ENCODE measurements at regions not wholly inside any gene's neighbourhood (a gene's known extent, or its start where the extent isn't known, plus 50 kb on each side); places are given as distances from the start of the nearest gene placed in this dataset.

DNA sequence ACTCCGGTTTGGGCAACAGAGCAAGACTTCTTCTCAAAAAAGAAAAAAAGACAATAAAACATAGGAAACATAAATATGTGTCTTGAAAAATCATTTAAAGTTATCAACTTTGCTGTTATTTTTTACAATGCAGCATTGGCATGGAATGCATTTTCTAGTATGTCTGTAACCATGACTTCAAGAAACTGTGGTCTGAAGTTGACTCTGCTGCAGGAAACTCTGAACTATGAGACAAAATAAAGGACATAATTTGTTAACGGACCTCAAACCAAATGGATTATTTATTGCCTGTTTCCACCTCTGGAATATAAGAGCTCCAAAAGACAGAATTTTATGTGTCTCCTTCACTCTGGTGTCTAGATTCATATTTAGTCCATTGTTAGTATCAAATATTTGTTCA is 79.1 kb downstream of the TRIB2 start:
- DNase-seq: no peak

DNA sequence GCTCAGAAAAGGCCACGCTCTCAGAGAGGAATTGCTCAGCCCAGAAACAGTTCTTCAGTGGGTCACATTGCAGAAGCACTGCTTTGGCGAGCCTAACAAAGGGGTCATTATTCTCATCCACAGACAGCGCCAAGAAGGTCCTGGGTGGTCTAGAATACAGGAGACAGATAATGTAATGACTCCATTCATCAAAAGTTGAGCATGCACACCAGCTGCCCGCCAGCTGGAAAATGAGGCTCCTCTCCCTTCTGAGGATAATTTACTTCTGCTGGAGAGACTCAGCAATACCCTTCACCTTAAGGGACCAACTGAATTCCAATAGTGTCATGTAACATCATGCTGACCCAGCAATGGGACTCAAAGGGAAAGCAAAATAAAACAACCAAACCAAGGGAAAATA is 79.9 kb downstream of the TRIB2 start:
- no peak for DNase-seq

DNA sequence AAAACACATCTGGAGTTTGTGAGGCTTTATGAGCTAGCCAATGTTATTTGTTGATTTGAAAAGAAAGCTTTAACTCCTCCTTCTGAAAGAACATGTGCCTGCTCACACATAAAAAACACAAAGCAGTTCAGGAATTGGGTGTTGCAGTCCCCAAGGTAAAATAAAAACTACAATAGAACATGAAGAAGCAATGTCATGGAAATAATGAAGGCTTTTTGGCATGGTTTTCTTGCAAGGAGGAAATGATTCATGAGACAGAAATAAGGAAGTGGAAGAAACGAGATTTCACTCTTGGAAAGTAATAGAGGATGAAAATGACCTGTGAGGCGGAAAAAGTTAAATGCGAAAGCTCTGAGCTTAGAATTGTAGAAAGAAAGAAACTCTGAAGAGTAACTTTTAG is 81.1 kb downstream of the TRIB2 start:
- peak in 1 of 2 donors; percentile 68 for DNase-seq

DNA sequence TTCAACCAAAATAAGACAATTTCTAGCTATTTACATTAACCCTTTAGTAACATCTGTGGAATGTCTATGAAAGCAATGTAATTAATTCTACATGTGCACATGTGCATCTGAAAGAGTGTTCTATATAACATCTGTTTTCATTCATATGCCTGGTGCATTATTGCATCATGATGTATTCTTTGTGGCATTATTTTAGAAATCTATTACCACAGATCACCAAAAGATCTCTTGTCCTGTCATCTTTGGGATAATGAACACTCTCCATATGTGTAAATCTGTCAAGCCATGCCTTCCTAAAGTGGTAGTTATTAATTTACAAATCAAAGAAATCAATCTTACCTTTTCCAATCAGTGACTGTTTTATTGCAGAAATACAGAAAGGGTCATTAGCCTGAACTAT is 86.9 kb downstream of the TRIB2 start:
- no peak for DNase-seq

DNA sequence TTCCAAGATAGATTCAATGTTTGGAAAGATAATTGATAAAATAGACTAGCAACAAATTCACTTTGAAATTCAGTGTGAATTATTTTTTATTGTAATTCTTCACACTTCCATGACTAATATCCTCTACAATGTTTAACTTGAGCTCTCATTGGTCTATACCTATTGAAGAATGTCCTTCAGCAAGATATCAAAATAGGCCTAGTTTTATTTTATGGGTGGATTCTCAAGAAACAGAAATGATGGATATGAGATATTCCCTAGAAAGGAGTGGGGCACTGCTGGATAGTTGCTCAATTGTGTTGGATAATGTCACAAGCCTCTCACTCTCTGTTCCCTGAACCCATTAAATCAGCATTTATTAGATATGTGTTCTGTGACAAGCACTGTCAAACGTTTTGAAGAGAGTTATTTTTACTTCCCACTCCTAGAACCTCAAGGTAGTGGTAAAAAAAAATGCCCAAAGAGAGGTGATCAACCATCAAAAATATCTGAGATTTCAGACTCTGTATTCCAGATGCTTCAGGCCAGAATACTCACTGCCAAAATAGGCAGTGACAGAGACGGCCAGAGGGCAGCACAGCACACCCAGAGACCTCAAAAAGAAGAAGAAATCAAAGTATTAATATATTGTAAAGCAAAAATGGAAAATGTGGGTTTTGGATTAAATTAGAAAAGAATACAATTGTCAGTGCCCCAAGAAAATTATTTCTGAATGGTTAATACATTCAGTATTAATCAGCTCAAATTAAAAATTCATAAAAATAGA is 87.5 kb downstream of the TRIB2 start:
- DNase-seq: no peak

DNA sequence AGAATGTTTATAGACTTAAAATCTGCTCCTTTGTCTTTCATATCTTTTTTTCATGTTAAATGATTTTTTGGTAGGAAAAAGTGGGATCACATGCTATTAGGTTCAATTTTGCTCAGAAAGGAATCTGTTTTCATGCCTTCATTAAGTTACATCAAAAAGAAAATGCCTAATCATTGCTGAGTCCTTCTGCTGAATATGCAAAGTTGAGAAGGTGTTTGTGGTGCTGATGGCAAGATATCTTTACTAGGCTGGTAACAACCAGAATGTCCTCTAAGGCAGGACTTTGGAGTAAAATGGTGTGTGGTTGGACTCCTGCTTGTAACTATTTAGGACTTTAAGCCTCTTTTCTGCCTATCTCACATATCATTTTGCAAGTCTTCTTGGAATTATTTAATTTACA is 88.3 kb downstream of the TRIB2 start:
- no peak for DNase-seq

DNA sequence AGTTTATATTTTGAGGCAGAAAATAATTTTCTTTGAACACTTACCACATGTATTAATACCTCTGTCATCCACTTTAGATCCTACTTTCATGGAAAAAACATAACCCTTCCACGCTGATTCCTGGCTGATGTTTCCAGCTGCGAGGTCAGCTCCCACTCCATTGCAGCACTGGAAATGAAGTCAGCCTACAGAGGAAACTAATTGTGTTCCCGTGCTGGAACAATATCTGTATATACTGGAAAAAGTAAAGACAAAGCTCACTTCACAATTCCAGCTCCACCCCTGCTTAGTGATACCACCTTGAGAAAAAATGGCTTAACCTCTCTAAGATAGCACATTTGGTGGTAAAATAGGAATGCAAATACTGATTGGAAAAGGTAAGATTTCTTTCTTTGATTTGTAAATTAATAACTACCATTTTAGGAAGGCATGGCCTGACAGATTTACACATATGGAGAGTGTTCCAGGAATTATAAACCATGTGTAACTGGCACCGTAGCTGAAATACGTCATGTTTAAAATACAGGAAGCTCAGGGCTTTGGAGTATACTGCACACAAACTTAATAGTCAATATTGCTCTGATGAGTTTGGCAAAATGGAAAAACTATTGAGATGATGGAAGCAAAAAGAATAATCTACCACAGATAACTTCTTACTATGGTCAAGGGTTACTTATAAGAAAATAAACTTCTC is 90.0 kb downstream of the TRIB2 start:
- no peak for DNase-seq

DNA sequence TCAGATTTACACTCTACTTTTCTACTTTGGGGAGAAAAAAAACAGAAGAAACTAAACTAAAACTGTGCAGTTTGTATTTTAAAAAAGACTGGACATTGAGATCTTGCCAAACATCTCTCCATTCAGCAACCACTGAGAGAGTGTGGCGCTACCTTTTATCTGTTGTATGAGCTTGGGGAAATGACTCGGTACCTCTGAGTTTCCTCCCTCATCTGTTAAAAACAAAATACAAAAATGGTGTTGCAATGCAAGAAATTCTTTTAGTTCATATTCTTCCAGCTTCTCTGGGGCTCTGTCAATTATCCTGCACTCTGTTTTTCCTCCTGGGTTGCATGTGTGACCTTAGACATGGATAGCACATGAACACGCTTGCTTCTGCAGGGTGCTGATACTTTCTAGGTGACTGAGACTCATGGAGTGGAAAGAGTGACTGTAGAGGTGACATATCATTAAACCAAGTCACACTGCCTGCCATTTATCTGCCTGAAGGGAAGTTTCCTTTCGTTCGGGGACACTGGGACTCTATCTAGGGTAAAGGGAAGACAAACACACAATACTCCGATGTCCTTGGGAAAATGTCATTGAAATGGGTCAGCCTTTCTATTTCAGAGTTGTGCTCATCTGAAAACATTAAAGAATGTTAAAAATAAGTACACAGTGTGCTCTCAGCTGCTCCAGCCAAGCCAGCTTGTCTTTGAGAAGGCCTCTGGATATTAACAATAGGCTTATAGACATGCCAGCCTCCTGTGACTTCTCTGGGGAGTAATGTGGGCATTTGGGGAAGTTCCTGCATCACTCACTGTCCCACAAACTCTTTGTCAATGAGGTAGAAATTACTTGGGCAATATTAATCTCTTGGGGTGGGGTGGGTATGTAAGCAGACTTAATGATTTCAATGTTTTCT is 91.4 kb downstream of the TRIB2 start:
- no peak for DNase-seq

DNA sequence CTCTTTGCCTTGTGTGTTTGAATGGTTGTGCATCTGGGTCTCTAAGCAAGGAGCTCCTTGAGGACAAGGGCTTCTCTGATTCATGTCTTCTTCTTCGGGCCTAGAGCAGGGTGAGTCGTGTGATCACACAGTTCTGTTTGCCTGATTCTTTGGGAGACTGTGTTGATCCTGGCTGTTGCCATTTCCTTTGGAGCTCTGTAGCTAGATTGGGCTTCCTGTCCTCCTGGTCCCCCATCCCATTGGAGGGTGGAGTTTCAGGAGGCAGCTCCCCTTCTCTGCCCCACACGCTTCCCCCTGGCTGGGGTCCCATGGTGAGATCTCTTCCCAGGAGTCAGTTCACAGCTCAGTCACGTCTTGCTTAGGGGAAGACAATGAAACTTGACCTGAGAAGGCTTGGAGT is 92.8 kb downstream of the TRIB2 start:
- no peak for DNase-seq

DNA sequence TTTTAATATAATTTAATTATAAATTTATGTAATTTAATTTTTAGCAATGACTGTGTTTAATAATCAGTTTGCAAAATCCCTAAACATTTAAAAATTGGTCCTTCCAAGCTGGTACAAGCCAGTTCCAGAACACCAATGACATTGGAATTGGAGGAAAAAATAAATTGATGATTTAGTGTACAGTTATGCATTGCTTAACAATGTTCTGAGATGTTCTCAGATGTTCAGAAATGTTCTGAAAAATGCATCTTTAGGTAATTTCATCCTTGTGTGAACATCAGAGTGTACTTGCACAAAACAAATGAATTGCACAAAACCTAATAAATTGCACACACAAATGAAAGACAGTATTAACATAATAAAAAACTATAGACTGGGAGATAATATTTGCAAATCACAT is 95.2 kb downstream of the TRIB2 start:
- DNase-seq: no peak

DNA sequence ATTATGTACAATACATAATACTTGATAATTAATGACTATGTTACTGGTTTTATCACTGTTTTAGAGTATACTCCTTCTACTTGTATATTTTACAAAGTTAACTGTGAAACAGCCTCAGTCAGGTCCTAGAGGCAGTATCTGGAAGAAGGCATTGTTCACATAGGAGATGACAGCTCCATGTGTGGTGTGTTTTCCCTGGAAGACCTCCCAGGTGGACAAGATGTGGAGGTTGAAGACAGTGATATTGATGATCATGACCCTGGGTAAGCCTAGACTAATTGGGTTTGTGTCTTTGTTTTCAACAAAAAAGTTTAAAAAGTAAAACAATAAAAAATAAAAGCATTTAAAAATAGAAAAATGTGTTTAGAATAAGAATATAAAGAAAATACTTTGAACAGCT is 96.4 kb downstream of the TRIB2 start:
- no peak for DNase-seq

DNA sequence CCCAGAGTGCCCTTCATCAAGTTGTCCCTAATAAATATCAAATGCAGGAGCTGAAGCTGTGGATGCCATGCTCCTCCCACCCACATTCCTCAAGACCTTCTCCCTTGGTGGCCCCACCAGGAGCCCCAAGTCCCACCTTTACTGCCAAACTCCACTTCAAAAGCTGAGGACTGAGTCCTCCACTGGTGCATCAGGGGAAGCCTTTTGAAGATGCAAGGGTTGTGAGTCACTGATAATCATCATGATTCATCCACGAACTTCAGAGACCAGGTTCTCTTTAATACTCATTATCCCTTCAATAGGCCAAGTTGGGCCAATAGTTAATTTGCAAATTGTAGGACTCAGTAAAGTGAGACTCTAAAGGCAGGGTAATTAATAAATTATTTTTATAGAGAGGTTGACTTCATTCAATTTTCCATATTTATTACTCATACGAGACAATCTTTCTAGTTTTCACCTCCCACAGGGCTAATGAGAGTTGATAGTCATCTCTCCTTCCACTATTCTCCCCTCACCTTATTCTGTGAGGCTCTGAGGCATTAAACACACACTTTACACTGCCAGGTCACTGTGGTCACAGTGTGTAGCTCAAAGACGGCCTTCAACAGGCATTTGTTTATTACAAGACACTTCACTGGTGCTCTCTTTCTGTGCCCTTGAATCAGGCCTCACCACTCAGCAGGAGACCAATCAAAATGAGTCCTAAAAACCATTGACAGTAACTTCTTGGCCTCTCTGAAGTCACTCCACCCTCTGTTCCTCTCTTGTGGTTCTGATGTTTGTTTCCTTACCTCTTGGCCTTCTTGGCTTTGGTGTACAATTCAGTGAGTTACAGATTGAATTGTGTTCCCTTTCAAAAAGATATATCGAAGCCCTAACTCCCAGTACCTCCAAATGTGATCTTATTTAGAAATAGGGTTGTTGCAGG is 99.9 kb downstream of the TRIB2 start:
- no peak for DNase-seq

DNA sequence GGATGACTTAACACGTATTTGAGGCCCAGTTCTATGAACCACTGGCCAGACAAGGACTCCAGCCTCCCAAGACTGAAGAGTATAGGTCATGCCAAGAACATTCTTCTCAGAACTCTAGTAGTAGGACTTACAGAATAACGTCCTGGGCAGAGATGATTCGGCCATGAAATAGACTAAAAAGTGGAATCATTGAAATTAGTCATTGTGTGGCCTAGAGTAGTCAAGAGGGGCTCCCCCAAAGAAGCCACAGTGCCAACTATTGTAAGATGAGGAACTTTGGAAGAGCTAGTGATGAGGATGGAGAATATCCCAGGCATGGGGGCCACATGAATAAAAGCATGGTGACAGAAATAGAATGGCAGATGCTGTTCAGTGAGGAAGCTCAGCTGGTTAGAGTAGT is 101.1 kb downstream of the TRIB2 start:
- DNase-seq: no peak

DNA sequence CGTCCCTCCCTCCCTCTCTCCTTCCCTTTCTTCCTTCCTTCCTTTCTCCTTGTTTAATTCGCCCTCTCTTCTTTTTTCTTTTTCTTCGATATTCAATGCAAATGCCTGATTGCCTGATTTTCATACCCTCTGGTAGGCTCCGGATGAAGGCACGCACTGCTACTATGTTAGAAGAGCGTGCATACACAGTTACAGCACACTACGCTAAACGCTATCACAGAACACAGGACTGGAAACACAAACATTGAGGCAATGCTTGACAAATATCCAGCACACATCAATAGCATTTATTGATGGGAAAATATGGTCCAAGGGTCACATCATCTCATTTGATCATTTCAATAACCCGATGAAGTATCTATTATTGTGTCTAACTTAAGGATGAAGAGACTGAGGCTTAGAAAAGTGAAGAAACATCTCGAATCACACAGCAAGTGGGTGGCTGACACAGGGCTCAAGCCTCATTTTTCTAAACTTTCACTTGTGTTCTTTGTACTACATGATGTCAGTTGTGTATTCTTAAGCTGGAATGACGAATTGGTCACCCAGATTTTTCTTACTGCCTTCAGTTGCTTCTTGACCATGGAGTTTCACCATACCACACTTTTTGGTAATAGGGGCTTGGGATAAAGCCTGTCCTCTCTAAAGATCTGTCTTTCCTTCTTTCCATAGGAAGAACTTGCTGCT is 101.8 kb downstream of the TRIB2 start:
- DNase-seq: no peak

DNA sequence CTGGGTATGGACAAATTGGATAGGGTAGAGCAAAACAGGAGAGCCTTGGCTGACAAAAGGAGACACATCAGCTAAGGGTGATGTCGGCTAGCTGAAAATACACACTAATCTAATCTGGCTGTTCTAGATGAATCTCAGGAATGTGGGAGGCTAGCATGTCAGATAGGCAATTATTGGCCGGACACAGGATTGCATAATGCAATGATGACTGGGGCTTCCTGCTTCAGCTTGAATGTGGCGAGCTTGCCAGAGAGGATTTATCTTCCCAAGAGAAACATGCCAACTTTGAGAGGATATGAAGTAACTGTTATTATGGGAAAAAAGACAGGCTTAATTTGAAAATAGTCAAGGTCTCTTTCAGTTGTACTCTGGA is 102.4 kb downstream of the TRIB2 start:
- DNase-seq: no peak

DNA sequence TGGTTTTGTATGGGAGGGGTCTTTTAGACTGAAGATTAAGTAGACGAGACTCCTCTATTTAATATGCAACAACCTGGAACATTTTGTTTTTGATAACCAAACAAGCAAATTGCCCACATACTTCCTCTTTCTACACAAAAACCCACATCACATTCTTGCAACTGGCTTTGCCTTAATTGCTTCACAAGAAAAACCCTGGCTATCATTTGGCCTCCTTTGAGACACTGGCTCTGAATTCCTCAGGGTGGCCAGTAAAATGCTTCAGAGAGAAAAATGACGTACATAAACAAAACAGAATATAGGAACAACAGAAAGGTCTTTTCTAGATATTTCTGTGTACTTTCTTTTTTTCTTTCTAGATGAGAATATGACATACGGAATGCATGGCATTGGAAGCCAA is 103.0 kb downstream of the TRIB2 start:
- peak in 1 of 2 donors; percentile 36 for DNase-seq

DNA sequence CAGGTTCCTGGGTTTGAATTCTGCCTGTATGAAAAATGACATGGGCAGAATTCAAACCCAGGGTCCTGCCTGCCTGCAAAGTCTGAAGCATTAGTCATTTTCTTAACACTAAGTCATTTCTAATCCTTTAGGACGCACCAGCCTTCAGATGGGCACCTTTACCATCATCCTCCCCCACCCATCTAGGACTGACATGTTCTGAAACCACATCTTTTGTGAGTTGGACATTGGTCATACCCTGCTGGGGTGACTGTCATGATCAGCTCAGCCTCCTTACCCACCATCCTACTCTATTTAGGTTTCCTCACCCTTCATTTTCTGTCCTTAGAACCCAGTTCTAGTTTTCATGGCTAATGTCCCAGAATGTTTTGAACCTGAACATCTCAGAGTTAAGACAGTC is 104.9 kb downstream of the TRIB2 start:
- DNase-seq: no peak

DNA sequence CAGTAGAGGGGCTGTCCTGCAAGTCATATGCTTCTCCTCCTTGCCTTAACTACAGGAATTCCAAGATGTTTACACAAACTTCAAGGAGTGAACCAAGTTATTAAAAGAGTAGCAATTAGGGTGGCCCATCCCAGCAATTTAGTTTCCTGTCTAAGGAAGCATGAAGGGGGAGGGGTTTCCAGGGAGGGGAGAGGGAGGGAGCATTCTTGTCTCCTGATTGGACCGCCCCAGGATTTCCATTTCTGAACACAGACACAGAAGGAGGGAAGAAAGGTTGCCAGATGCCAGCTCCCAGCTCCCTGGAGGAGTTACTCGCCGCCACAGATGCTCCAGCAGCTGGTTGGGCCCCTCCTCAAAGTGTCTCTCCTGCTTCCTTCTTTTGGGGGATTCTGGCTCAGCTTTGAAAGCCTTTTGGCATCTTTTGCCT is 107.6 kb downstream of the TRIB2 start:
- DNase-seq: no peak

DNA sequence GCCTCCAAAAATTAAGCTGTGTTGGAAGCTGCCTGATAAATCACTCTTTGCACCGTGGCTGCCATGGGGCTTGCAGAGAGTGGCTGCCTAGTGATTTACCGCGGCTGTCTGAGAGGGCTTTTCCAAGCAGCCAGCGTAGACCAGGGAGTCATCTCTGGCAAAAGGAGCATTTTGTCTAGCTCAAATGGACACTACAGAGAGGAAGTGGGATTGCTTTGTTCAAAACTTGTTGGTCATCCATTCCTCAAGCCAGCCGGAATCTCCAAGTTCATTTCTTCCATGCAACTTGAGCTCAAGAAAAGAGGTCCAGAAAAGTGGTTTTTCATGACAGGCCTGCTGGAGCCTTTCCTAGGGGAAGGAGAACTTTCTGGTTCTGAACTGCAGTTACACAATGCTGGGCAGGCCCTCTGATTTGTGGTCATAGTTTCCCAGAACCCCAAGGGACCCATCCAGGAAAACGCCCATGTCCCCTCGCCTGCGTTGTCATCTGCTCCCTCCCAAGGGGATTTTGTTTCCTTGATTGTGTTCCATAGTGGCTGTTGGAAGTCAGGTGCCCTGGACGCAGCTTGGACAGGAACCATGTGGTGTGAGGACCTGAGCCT is 108.1 kb downstream of the TRIB2 start:
- no peak for DNase-seq

DNA sequence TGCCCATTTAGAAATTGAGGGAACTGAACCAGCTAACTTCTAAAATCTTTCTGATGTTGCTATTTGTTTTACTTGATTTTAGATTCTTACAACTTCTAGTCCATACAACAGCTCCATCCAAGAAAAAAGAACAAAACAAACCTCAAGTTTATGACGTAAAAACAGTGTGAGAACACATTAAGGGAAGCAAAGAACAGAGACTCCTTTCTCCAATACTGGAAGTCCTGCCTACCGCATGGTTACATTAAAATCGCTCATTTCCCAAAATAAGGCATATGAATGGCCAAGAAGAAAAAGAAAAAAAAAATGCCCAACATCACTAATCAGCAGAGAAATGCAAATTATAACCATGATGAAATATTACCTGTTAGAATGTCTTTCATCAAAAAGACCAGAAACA is 110.0 kb downstream of the TRIB2 start:
- no peak for DNase-seq

DNA sequence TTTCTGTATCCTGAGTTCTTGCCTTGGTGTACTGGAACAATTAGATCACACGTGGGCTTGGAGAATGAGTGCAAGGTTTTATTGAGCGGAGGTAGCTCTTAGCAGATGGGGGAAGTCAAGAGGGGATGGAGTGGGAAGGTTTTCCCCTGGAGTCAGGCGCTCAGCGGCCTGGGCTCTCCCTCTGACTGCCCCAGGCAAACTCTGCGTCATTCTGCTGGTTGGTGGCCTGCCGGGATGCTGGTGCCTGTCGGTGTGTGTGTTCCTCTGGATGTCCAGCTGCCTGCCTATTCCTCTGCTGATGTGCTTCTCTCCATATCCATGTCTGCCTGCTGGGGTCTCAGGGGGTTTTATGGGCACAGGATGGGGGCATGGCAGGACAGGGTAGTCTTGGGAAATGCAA is 111.0 kb downstream of the TRIB2 start:
- DNase-seq: no peak

DNA sequence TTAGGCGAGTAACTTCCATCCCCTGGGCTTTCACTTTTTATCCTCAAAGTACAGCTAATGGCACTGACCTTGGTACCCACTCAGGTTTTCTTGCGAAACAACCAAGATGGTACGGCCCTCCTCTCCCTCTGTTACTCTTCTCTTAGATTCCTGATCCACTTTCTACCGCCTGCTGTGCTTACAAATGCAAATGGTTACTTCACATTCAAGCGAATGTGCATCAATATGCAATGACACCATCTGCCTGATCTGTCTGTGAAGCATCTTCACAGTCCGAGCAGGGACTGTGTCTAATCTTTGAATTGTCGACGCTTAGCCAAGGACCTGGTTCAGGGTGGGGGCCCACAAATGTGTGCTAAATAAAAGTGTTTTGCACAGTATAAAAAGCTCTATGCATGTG is 112.2 kb downstream of the TRIB2 start:
- no peak for DNase-seq

Data from bone marrow (tissue), 2 donors.